IMR-90 (cell line): ENCODE measurements at regions not wholly inside any gene's neighbourhood (a gene's known extent, or its start where the extent isn't known, plus 50 kb on each side); places are given as distances from the start of the nearest gene placed in this dataset.

Source experiments
- ATAC-seq: fragments of 200-7000 bp; cut with Tn5 transposase; 2 replicates; pipeline ENCODE4 v1.9.1; 2020; ENCODE audit warnings: low read depth, mild to moderate bottlenecking, moderate library complexity
- BruUV-seq: library from RNA; stranded (reverse); fragments of 400-500 nt; replicated peaks from 2 replicates; lab custom pipeline; 2021; lab: Mats Ljungman, UMichigan
- CTCF ChIA-PET: fragments of 300-600 bp; formaldehyde crosslinking; extraction: SDS; loops from one replicate; lab custom pipeline; 2021; ENCODE audit warnings: antibody characterized with exemption; lab: Yijun Ruan, JAX
- POLR2A ChIA-PET: fragments of 300-600 bp; sonication (Branson Sonifier 250); formaldehyde crosslinking; loops from one replicate; lab custom pipeline; 2022; ENCODE audit warnings: antibody characterized with exemption; ENCODE audit not compliant: unreplicated experiment; lab: Charles Lee
- DNase-seq: peaks from one replicate; pipeline ENCODE4 v3.0.0; 2013
- H2AFZ ChIP-seq: replicated peaks from 2 replicates; pipeline ENCODE3; 2013; ENCODE audit warnings: low read length, mild to moderate bottlenecking; ENCODE audit not compliant: poor library complexity
- H2AK5ac ChIP-seq: 2 replicates; pipeline ENCODE4 v1.6.1; 2013; ENCODE audit warnings: low read depth, low read length, inconsistent platforms
- H2AK9ac ChIP-seq: replicated peaks from 2 replicates; pipeline ENCODE3; 2013; ENCODE audit warnings: mild to moderate bottlenecking, low read depth, low read length, moderate library complexity; ENCODE audit not compliant: poor library complexity
- H2BK120ac ChIP-seq: 2 replicates; pipeline ENCODE4 v1.6.1; 2013; ENCODE audit warnings: low read depth, low read length, inconsistent platforms
- H2BK15ac ChIP-seq: 3 replicates; pipeline ENCODE4 v1.6.1; 2013; ENCODE audit warnings: low read depth, low read length, inconsistent platforms
- H2BK20ac ChIP-seq: 2 replicates; pipeline ENCODE4 v1.6.1; 2013; ENCODE audit warnings: low read depth, mild to moderate bottlenecking, inconsistent platforms, low read length, moderate library complexity
- H2BK5ac ChIP-seq: 2 replicates; pipeline ENCODE4 v1.6.1; 2013; ENCODE audit warnings: mild to moderate bottlenecking, low read depth, low read length, inconsistent platforms; ENCODE audit not compliant: poor library complexity, severe bottlenecking
- H3K14ac ChIP-seq: replicated peaks from 2 replicates; pipeline ENCODE4 v1.6.1; 2013; ENCODE audit warnings: low read depth, low read length, inconsistent platforms
- H3K18ac ChIP-seq: 2 replicates; pipeline ENCODE4 v1.6.1; 2013; ENCODE audit warnings: low read depth, low read length, control low read depth
- H3K23ac ChIP-seq: 2 replicates; pipeline ENCODE4 v1.6.1; 2013; ENCODE audit warnings: low read depth, low read length, inconsistent platforms
- H3K27ac ChIP-seq: 2 replicates; pipeline ENCODE4 v1.5.1; 2013; ENCODE audit warnings: mild to moderate bottlenecking, control low read depth, low read length; ENCODE audit not compliant: insufficient read depth
- H3K27me3 ChIP-seq: 2 replicates; pipeline ENCODE4 v1.6.1; 2013; ENCODE audit warnings: low read length; ENCODE audit not compliant: control insufficient read depth, insufficient read depth
- H3K36me3 ChIP-seq: 2 replicates; pipeline ENCODE4 v1.6.1; 2013; ENCODE audit warnings: low read length, mixed read lengths; ENCODE audit not compliant: control insufficient read depth, insufficient read depth
- H3K4ac ChIP-seq: 2 replicates; pipeline ENCODE4 v1.6.1; 2013; ENCODE audit warnings: low read depth, low read length, inconsistent platforms
- H3K4me1 ChIP-seq: 2 replicates; pipeline ENCODE4 v1.6.1; 2013; ENCODE audit warnings: low read length, mixed read lengths; ENCODE audit not compliant: control insufficient read depth, insufficient read depth
- H3K4me2 ChIP-seq: 2 replicates; pipeline ENCODE4 v1.6.1; 2013; ENCODE audit warnings: low read depth, mild to moderate bottlenecking, control low read depth, low read length, moderate library complexity
- H3K4me3 ChIP-seq: 2 replicates; pipeline ENCODE4 v1.5.1; 2013; ENCODE audit warnings: low read depth, mild to moderate bottlenecking, control low read depth, low read length, moderate library complexity; ENCODE audit not compliant: insufficient read depth
- H3K56ac ChIP-seq: 2 replicates; pipeline ENCODE4 v1.6.1; 2013; ENCODE audit warnings: low read length, inconsistent platforms; ENCODE audit not compliant: insufficient read depth; ENCODE audit errors: extremely low read depth
- H3K79me1 ChIP-seq, 2 experiments: 2 replicates each; pipeline ENCODE4 v1.6.1; 2013; ENCODE audit warnings: low read length in 2 of 2, inconsistent platforms in 1 of 2, low read depth in 1 of 2
- H3K9ac ChIP-seq: 2 replicates; pipeline ENCODE4 v1.6.1; 2013; ENCODE audit warnings: low read depth, low read length, control low read depth
- H3K9me1 ChIP-seq: 2 replicates; pipeline ENCODE4 v1.6.1; 2013; ENCODE audit warnings: low read length, inconsistent platforms; ENCODE audit not compliant: insufficient read depth
- H3K9me3 ChIP-seq: 2 replicates; pipeline ENCODE4 v1.6.1; 2013; ENCODE audit warnings: low read length; ENCODE audit not compliant: control insufficient read depth, insufficient read depth
- H4K20me1 ChIP-seq: 2 replicates; pipeline ENCODE4 v1.6.1; 2013; ENCODE audit warnings: low read length, inconsistent platforms; ENCODE audit not compliant: insufficient read depth
- H4K5ac ChIP-seq: 2 replicates; pipeline ENCODE4 v1.6.1; 2013; ENCODE audit warnings: mild to moderate bottlenecking, low read depth, low read length, control low read depth
- H4K8ac ChIP-seq, 2 experiments: 2 replicates each; pipeline ENCODE4 v1.6.1; 2013; ENCODE audit warnings: low read depth in 2 of 2, low read length in 2 of 2, control low read depth in 1 of 2, inconsistent platforms in 1 of 2
- H4K91ac ChIP-seq: 2 replicates; pipeline ENCODE4 v1.6.1; 2013; ENCODE audit warnings: low read depth, low read length, inconsistent platforms; ENCODE audit not compliant: insufficient read depth
- CEBPB ChIP-seq: IDR thresholded peaks from 2 replicates; pipeline ENCODE4 v1.6.1; 2012; ENCODE audit warnings: low read depth, low read length, improper control_type of control experiment
- CHD1 ChIP-seq: IDR thresholded peaks from 2 replicates; pipeline ENCODE4 v1.6.1; 2012; ENCODE audit warnings: low read depth, low read length, improper control_type of control experiment
- FOS ChIP-seq: fragments of 150-350 bp; IDR thresholded peaks from 2 replicates; pipeline ENCODE4 v1.6.1; 2016; ENCODE audit warnings: low read depth, low read length
- MAZ ChIP-seq: IDR thresholded peaks from 2 replicates; pipeline ENCODE4 v1.6.1; 2012; ENCODE audit warnings: low read depth, mild to moderate bottlenecking, low read length, improper control_type of control experiment, moderate library complexity, borderline replicate concordance
- MXI1 ChIP-seq: IDR thresholded peaks from 2 replicates; pipeline ENCODE4 v1.6.1; 2012; ENCODE audit warnings: low read depth, mild to moderate bottlenecking, low read length, moderate library complexity, borderline replicate concordance
- NFE2L2 ChIP-seq: fragments of 150-350 bp; IDR thresholded peaks from 2 replicates; pipeline ENCODE4 v1.6.1; 2016; ENCODE audit warnings: low read depth, mild to moderate bottlenecking, low read length
- POLR2A ChIP-seq: IDR thresholded peaks from 2 replicates; pipeline ENCODE4 v1.6.1; 2012; ENCODE audit warnings: mild to moderate bottlenecking, low read depth, low read length
- RAD21 ChIP-seq: IDR thresholded peaks from 2 replicates; pipeline ENCODE4 v1.6.1; 2012; ENCODE audit warnings: low read length, improper control_type of control experiment
- RCOR1 ChIP-seq: IDR thresholded peaks from 2 replicates; pipeline ENCODE4 v1.6.1; 2012; ENCODE audit warnings: mild to moderate bottlenecking, low read length, improper control_type of control experiment; ENCODE audit not compliant: insufficient replicate concordance
- RFX5 ChIP-seq: IDR thresholded peaks from 2 replicates; pipeline ENCODE4 v1.8.0; 2012; ENCODE audit warnings: low read depth, mild to moderate bottlenecking, low read length, moderate library complexity
- SMC3 ChIP-seq: fragments of 150-350 bp; IDR thresholded peaks from 2 replicates; pipeline ENCODE4 v1.6.1; 2016; ENCODE audit warnings: low read depth, mild to moderate bottlenecking, antibody characterized with exemption, low read length, moderate library complexity
- USF2 ChIP-seq: fragments of 150-350 bp; IDR thresholded peaks from 2 replicates; pipeline ENCODE4 v1.6.1; 2017; ENCODE audit warnings: mild to moderate bottlenecking, antibody characterized with exemption, low read length, low read depth
- WGBS, 2 experiments: methylation state at CpG; one replicate each; pipeline versions ENCODE4 v1.1.5 to v1.1.7; 2013; ENCODE audit warnings: missing lambda C conversion rate in 2 of 2; ENCODE audit not compliant: insufficient read length in 1 of 2; ENCODE audit errors: extremely low coverage in 2 of 2; 5-methylcytosine and 5-hydroxymethylcytosine counted together
- dilution Hi-C: fragments of 300-500 bp; cut with HindIII; formaldehyde crosslinking; loops from one replicate; pipeline ENCODE4 v1.14.3; 2018; ENCODE audit warnings: low sequenced_read_pairs; ENCODE audit not compliant: unreplicated experiment
- in situ Hi-C: fragments of 300-500 bp; cut with MboI; formaldehyde crosslinking; loops from 3 replicates; pipeline ENCODE4 v1.14.3; 2019; ENCODE audit warnings: low sequenced_read_pairs, inconsistent platforms, mixed read lengths
- intact Hi-C: fragments of 100-400 bp; cut with micrococcal nuclease; formaldehyde crosslinking; loops from 2 replicates; pipeline ENCODE4 v1.10.0; 2022
- TF ChIP-seq, protein P1 (sequence below): conservative IDR thresholded peaks from 2 replicates; pipeline ENCODE4 v1.5.1; 2012; ENCODE audit warnings: mild to moderate bottlenecking, low read depth, low read length, improper control_type of control experiment
- TF ChIP-seq, protein P2 (sequence below): fragments of 150-350 bp; IDR thresholded peaks from 2 replicates; pipeline ENCODE4 v1.6.1; 2016; ENCODE audit warnings: low read depth, mild to moderate bottlenecking, low read length, moderate library complexity, borderline replicate concordance

- Histone ChIP-seq H3K27ac (no peak overlapping the region), H3K18ac (no peak overlapping the region), H3K23ac (no peak overlapping the region), H3K14ac (no peak overlapping the region), H3K56ac (no peak overlapping the region), H4K91ac (no peak overlapping the region), H4K20me1 (no peaks in the 10 kb centered on the region), H2AFZ (no peak overlapping the region), H4K8ac (no peak overlapping the region), H3K4me3 (no peak overlapping the region), H2BK5ac (no peak overlapping the region), H3K9me3 (peaks cover 7% of the 10 kb centered on the region), H3K9me1 (no peaks in the 10 kb centered on the region), H3K79me1 (no peaks in the 10 kb centered on the region), H2BK15ac (no peak overlapping the region), H2BK120ac (no peak overlapping the region), H3K9ac (no peak overlapping the region), H3K4ac (no peak overlapping the region), H2AK5ac (no peak overlapping the region), H3K4me1 (no peaks in the 10 kb centered on the region), H3K36me3 (no peaks in the 10 kb centered on the region), H2AK9ac (no peak overlapping the region), H4K5ac (no peak overlapping the region), H2BK20ac (no peak overlapping the region), H3K27me3 (no peaks in the 10 kb centered on the region), H3K4me2 (no peak overlapping the region)
- TF ChIP-seq SMC3, result no peak
- TF ChIP-seq USF2, result no peak
- TF ChIP-seq POLR2A, result no peak
- no peak for TF ChIP-seq RCOR1
- no peak for TF ChIP-seq MAZ
- TF ChIP-seq RAD21, result no peak
- no peak for TF ChIP-seq MXI1
- TF ChIP-seq, protein P1, sequence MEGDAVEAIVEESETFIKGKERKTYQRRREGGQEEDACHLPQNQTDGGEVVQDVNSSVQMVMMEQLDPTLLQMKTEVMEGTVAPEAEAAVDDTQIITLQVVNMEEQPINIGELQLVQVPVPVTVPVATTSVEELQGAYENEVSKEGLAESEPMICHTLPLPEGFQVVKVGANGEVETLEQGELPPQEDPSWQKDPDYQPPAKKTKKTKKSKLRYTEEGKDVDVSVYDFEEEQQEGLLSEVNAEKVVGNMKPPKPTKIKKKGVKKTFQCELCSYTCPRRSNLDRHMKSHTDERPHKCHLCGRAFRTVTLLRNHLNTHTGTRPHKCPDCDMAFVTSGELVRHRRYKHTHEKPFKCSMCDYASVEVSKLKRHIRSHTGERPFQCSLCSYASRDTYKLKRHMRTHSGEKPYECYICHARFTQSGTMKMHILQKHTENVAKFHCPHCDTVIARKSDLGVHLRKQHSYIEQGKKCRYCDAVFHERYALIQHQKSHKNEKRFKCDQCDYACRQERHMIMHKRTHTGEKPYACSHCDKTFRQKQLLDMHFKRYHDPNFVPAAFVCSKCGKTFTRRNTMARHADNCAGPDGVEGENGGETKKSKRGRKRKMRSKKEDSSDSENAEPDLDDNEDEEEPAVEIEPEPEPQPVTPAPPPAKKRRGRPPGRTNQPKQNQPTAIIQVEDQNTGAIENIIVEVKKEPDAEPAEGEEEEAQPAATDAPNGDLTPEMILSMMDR, result no peak
- TF ChIP-seq, protein P2, sequence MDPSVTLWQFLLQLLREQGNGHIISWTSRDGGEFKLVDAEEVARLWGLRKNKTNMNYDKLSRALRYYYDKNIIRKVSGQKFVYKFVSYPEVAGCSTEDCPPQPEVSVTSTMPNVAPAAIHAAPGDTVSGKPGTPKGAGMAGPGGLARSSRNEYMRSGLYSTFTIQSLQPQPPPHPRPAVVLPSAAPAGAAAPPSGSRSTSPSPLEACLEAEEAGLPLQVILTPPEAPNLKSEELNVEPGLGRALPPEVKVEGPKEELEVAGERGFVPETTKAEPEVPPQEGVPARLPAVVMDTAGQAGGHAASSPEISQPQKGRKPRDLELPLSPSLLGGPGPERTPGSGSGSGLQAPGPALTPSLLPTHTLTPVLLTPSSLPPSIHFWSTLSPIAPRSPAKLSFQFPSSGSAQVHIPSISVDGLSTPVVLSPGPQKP, result no peak
- no peak for TF ChIP-seq RFX5
- TF ChIP-seq FOS, result no peak
- no peak for TF ChIP-seq CHD1
- no peak for TF ChIP-seq CEBPB
- no peak for TF ChIP-seq NFE2L2
- POLR2A ChIA-PET, result no interaction called here
- CTCF ChIA-PET, result no interaction called here
- in situ Hi-C loops, result no loop called here
- BruUV-seq, result no TSS peak
- intact Hi-C loops, result no loop called here
- 100% methylated on average over 1 of the region's 8 CpGs; no CpG with 5 or more reads in 1 of the 2 experiments for WGBS, 2 experiments
- no peak for DNase-seq
- dilution Hi-C loops, result no loop called here
- ATAC-seq, result no peak
These were observed 1234.7 kb upstream of the GJE1 start for GRCh38 chr6:140897804-140898573.
